GM21447 (cell line): ENCODE measurements at regions not wholly inside any gene's neighbourhood (a gene's known extent, or its start where the extent isn't known, plus 50 kb on each side); places are given as distances from the start of the nearest gene placed in this dataset.
"Not testable (repeated sequence)": the region's sequence is repeated elsewhere in the genome, so short reads cannot be mapped to it uniquely, and the experiment has no call there.

Experiments used
- ATAC-seq: cut with Tn5 transposase; IDR thresholded peaks from one replicate; pipeline ENCODE4 v1.9.1; 2021; ENCODE audit not compliant: unreplicated experiment

DNA sequence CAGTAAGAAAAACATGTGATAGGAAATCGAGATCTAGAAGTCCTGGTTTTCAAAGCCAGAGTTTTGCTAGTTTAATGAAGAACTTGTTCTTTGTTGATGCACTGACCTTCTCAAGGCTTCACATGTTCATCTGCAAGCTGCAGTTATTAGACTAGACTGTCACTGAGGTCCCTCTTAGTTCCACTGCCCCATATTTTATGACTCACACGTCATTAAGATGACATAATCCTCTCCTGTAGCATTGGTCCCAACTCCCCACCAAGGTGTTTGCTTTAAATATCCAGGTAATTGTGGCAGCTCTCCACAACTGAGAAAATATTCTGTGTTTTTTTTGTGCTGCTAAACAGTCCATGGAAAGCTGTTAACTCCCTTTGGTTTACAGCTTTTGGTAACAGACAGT is 149.7 kb downstream of the MREG start:
- ATAC-seq = no peak

DNA sequence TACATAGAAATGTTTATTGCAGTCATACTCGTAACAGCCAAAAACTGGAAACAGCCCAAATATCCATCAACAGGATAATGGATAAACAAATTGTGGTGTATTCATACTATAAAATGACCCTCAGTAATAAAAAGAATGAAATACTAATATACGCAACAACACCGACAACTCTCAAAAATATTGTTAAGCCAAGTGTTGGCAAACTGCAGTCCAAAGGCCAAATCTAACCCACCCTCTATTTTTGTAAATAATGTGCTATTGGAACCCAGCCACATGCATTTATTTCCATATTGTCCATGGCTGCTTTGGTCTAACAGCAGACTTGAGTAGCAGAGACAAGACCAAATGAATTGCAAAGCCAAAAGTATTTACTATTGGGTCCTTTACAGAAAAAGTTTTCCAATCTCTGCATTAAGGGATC is 151.0 kb downstream of the MREG start:
- ATAC-seq = no peak

DNA sequence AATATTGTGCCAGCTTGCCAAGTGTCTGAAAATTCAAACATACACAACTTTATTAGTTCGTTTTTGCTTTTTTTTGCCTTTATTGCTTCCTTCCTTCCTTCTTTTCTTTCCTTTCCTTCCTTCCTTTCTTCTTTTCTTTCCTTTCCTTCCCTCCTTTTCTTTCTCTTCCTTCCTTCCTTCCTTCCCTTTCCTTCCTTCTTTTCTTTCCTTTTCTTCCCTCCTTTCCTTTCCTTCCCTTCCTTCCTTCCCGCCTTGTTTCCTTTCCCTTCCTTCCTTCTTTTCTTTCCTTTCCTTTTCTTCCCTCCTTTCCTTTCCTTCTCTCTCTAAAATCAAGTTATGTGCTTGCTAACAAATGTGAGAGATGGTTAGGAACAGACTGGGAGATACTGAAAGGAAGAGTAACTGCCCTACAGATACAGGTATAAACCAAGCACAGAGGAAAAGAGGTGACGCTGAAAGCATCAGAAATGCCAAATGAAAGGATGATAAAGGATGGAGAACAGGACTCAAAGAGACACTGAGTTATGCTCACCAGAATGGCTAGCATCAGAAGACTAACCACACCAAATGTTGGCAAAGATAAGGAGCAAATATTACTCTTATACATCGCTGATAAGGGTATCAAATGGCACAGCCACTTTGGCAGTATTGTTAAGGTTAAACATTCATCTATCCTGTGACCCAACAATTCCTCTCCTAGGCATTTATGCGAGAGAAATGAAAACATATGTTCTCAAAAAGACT is 151.6 kb downstream of the MREG start:
- ATAC-seq = no peak

DNA sequence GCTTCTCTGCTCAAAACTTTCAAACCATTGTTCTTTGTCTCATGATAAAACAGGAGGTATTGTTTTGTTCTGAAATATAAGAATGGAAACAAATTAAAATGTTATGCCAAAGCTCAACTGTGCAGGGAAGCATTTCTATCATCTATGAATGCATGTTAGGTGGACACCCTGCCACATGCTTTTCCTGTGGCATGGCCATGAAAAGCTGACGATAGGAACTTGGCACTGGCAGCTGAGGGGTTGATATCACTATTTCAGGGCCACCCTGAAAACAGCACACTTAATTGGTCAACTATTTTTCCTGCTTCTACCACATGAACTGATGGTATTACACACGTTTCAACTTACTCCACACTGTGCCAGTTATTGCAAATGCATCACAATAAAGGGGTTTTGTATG is 157.3 kb downstream of the MREG start:
- no peak for ATAC-seq

DNA sequence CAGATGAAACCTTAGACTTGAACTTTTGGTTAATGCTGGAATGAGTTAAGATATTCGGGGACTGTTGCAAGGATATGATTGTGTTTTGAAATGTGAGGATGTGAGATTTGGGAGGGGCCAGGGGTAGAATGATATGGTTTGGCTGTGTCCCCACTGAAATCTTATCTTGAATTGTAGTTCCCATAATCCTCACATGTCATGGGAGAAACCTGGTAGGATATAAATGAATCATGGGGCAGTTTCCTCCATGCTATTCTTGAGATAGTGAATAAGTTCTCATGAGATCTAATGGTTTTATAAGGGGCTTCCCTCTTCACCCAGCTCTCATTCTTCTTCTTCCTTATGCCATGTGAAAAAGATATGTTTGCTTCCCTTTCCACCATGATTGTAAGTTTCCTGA is 158.0 kb downstream of the MREG start:
- ATAC-seq = not testable (repeated sequence)

DNA sequence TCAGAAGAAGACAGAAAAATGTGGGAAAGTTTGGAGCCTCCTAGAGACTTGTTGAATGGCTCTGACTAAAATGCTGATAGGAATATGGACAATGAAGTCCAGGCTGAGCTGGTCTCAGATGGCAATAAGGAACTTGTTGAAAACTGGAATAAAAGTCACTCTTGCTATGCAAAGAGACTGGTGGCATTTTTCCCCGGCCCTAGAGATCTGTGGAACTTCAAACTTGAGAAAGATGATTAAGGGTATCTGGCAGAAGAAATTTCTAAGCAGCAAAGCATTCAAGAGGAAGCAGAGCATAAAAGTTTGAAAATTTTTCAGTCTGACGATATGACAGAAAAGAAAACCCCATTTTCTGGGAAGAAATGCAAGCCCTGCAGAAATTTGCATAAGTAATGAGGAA is 159.3 kb downstream of the MREG start:
- ATAC-seq = no peak

DNA sequence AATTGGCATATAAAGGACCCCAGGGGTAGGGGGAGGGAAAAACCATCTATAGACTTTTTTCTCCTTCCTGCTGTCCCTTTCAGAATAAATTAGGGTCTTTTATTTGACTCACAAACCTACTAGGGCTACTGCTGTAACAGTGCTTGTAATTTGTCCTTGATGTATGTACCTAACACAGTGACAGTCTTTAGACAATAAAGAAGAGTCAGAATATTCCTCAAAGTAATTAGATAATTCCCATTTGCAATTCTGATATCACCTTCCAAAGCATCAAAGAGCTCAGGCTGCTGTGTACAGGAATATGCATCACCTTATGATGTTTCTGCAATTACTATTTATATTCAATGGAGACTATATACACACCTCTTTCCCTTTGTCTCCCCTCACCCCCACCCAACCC is 161.7 kb downstream of the MREG start:
- ATAC-seq = no peak

DNA sequence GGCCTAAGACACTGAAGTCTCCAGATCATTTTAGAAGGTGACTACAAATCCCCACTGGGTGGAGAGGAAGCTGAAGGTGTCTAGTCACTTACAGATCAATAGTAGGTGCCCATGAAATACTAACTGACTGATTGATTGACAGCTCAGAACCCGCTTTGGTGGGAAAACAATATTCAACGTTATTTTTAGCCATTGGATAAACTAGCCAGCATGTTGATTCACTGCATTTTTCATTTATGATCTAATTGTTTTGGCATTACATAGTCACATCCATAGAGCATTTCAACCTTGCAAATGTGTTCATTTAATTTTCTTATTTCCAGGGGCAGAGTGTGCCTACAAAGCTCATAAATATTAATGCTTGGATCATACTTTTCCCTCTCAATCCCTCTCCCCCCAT is 162.3 kb downstream of the MREG start:
- ATAC-seq = no peak

DNA sequence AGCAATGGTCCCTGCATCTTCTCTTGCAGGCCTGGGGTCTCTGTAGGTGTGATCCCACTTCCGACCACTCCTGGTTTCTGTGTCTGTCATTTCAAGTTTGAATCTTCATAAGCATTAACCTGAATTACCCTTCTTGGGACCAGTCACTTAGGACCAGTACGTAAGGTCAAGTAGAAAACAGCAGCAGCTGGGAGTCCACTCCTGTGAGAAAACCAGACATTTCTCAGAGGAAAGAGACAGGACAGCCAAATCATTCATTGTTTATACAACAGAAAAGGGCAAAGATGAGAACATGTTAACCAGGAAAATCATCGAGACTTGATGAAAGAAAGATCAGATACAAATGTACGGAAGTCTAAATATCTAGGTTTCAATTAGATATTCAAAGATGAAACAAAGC is 163.0 kb downstream of the MREG start:
- no peak for ATAC-seq

DNA sequence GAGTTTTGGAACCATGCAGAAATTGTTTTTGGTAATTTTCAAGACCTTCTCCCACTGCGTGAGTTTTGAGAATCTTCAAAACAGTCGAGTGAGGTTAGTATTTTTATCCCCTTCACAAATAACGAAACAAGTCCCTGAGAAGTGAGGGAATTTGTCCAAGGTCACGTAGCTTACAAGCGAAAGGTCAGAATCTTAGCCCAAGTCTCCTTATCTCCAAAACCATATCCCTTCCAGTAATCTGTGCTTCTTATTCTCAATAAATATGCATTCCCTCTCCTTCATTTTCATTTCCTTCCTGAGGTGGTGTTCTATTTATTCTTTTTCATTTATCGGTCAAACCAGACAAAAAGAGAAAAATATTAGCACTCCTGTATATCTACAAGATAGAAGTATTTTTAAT is 163.6 kb downstream of the MREG start:
- ATAC-seq = no peak

DNA sequence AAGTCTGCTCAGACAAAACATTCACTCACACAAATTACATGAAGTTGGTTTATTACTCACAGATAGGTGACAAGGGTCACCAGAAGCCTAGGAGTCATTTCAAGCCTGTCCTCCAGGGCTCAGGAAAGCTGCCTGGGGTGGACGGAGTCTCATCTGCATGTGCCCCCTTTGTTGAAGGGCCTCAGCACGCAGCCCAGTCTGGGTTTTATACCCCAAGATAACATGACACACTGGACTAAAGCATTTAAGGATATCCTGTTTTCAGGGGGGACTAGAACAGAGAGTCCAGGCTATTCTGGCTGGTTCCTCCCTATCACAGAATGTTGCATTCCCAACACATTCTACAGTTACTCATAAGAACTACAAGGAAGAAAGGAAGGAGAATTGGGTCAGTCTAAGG is 164.7 kb downstream of the MREG start:
- ATAC-seq = no peak

DNA sequence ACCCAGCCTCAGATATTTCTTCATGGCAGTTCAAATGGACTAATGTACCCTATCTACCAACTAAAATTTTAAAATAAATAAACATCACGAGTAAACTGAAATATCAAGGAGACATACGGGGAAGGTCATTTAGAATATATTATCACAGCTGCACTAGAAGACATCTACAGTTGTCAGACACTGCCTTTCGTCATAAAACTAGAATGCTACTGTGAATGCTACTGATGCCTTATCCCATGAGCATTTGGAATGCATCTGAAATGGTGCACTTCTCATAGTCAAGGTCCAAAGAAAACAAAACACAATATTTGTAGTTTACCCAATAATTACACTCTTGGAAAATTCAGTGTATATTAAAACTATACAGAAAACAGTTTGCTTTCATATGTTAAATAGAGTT is 165.2 kb downstream of the MREG start:
- no peak for ATAC-seq

DNA sequence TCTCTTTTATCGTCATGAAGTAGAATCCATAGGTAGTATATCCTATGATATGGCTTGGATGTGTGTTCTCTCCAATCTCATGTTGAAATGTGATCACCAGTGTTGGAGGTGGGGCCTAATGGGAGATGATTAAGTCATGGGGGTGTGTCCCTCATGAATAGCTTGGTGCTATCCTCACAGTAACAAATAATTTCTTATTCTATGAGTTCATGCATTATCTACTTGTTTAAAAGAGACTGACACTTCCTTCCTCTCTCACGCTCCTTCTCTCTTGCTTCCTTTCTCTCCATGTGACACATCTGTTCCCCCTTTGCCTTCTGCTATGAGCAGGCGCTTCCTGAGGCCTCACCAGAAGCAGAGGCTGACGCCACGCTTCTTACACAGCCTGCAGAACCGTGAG is 165.6 kb downstream of the MREG start:
- no peak for ATAC-seq

DNA sequence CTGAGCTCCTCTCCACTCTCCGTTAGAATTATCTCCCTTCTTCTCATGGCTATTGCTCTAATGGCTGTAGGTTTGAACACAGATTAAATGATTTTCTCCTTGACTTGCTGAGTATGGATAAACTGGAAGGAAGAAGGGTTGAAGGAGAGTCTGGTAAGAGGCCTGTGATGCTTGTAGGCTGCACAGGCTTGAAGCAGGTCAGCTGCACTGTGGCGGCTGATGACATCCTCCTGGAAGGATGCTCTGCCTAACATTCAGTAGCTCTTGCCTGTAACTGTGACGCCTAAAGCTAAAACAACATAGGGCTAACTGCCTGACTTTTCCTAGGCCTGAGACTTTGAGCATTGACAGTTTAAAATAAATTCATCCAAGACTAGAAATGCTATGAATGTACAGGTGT is 166.3 kb downstream of the MREG start:
- ATAC-seq = no peak

DNA sequence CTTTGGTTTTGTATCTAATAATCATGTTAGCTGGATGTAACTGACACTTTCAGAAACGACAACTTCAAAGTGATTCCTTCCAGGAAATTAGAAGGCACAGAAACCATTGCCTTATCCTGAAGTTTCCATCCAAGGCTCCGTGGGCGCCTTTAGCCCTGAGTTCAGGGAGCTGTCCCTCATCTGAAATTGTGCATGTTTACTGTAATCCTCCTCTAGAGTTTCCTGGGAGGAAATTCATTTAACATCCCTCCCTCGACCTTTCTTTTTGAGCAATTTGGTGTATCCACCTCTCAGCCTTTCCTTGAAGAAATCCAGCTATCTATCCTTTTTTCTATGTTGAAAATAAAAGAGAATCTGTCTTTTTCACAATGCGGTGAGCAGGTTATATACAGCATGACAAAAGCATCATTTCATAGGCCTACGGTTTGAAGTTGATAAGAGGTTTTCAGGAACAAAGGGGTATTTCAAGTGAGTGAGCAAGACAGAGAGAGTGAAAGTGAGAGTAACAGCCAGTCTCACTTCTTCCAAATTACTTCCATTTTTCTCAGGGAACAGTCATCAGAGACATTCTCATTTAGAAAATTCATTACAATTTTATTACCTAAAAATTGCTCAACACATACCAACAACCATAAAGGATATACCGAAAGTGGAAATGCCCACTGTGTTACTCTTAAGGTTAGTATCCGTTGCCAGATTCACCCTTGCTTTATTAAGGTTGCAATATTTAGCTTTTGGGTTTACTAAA is 167.3 kb downstream of the MREG start:
- peak; percentile 79 for ATAC-seq

DNA sequence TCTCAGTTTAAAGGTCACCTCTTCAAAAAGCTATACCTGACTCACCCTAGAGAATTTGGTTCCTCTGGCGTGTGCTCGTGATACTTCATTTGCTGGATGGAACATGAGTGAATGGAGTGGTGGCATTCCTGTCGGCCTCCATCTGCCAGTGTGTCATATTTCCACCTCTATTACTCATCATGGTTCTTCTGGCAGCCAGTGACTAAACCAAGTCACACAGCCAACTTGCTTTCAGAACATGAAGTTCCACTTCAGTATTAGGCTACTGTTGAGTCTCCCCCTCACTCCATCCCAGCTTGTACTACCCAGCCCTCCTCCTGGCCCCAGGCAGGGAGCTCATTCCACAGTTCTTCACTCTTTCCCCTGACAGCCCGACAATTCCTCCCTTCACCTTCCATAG is 169.8 kb downstream of the MREG start:
- no peak for ATAC-seq

DNA sequence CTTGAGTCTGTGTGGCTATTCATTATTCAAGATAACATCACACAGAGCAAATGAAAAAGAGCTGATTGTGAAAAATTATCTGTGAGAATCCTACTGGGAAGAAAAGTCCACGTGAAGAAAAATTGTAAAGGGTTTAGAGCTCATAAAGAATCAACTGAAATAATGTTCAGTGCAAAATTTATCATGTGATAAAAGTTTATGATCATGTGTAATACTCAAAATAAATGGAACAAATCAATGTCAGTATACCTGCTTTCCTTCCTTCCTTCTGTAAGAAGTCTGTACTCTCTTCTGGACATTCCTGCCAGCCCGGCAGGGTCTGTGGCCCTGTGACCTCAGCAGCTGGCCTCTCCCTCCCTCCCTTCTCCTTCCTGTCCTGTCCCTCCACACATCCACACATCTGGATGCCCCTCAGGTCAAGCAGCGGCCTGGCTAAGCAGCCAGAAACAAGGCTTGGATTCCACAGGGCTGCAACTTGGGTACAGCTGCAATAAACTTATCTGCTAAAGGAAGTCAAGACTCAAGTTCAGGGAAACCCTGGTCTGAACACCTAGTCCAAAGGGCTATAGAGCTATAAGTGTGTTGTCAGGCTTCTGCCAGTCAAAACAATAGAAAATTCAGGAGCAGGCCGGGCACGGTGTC is 172.1 kb downstream of the MREG start:
- peak; percentile 9 for ATAC-seq

DNA sequence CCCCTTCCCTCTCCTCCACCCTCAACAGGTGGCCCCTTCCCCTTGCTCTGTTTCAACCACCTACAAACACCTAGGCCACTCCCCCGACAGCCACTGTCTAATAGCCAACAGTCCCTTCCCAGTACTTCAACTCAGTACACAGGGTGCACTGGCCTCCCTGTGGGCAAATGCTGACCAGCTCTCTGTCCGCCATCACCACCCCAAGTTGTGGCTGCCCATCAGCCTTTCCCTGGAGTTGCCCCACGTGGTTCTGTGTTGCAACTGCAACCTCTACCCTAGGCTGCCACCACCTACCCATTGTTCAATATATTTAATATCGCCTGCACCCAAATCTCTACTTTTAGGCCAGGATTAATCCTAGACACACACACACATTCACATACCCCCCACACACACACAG is 173.5 kb downstream of the MREG start:
- ATAC-seq = no peak

DNA sequence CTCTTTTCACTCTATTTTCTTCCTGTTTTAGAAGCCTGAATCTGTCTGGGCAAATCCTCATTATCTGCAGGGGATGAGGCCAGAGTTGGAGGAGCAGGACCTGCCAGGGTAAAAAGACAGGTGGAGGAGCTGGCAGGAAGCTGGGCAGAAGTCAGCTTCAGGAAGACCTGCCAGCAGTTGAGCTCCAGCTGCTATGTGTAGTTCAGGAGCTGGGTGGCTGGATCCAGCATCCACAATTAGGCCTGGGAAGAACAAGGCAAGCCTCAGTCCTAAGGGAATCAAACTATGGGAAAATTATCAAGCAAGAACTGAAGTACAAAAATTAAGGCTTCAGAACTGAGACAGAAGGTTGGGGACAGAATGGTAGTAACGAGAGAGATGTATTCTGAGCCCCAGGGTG is 174.0 kb downstream of the MREG start:
- ATAC-seq = no peak

DNA sequence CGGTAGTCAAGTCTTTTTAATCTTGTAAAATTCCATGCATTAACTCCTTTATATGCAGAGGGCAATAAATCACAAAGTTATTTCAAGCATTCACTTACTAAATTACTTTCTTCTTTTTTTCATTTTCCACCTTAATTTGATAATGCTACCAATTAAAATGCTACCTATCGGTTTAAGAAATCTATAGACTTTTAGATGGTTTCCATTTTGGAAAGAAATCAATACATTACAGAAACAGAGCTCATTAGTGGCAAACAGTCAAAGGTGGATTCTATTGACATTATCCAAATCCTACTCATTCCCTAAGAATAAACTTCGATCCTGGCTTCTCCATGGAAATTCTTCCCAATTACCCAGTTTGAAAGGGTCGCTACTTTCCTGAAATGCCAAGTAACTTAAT is 176.5 kb downstream of the MREG start:
- ATAC-seq = no peak

DNA sequence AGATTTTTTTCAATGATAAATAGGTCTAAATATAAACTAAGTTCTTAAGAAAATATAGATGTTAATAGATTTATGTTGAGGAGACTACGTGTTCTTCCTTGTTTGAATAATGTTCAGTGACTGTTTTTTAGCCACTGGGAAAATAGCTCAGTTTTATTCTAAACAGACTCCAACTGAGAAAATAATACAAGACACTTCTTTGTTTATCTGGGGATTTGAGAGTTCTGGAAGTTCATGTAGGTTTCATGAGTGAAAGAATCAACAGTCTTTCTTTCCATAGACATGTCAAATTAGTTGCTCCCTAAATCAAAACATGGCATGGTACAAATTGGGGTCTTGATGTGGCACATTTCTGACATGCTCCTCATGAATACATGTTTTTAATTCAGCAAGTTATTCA is 177.7 kb downstream of the MREG start:
- no peak for ATAC-seq

DNA sequence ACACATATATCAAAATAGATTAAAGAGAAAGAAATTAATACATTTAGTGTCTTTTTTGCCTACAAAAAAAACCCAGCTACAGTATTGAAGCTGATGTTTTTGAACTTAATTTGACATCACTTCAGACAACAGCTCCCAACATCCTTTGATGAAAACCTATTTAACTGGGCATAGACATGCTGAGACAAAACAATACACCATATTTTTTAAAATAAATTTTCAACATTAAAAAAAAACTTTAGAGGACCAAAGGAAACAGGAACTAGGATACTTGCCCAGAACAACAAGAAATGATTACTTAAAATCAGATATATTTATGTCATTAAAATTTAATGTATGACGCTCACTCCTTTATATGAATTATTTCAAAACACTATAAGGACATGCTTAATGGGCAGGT is 178.1 kb downstream of the MREG start:
- no peak for ATAC-seq
